IMR-90 (cell line): ENCODE measurements at regions not wholly inside any gene's neighbourhood (a gene's known extent, or its start where the extent isn't known, plus 50 kb on each side); places are given as distances from the start of the nearest gene placed in this dataset.
A peak's percentile ranks its signal among the peaks of the same experiment; 100 is the strongest.

Source experiments
- ATAC-seq: fragments of 200-7000 bp; cut with Tn5 transposase; 2 replicates; pipeline ENCODE4 v1.9.1; 2020; ENCODE audit warnings: low read depth, mild to moderate bottlenecking, moderate library complexity
- BruUV-seq: library from RNA; stranded (reverse); fragments of 400-500 nt; replicated peaks from 2 replicates; lab custom pipeline; 2021; lab: Mats Ljungman, UMichigan
- CTCF ChIA-PET: fragments of 300-600 bp; formaldehyde crosslinking; extraction: SDS; loops from one replicate; lab custom pipeline; 2021; ENCODE audit warnings: antibody characterized with exemption; lab: Yijun Ruan, JAX
- POLR2A ChIA-PET: fragments of 300-600 bp; sonication (Branson Sonifier 250); formaldehyde crosslinking; loops from one replicate; lab custom pipeline; 2022; ENCODE audit warnings: antibody characterized with exemption; ENCODE audit not compliant: unreplicated experiment; lab: Charles Lee
- DNase-seq: peaks from one replicate; pipeline ENCODE4 v3.0.0; 2013
- H2AFZ ChIP-seq: replicated peaks from 2 replicates; pipeline ENCODE3; 2013; ENCODE audit warnings: low read length, mild to moderate bottlenecking; ENCODE audit not compliant: poor library complexity
- H2AK5ac ChIP-seq: 2 replicates; pipeline ENCODE4 v1.6.1; 2013; ENCODE audit warnings: low read depth, low read length, inconsistent platforms
- H2AK9ac ChIP-seq: replicated peaks from 2 replicates; pipeline ENCODE3; 2013; ENCODE audit warnings: mild to moderate bottlenecking, low read depth, low read length, moderate library complexity; ENCODE audit not compliant: poor library complexity
- H2BK120ac ChIP-seq: 2 replicates; pipeline ENCODE4 v1.6.1; 2013; ENCODE audit warnings: low read depth, low read length, inconsistent platforms
- H2BK15ac ChIP-seq: 3 replicates; pipeline ENCODE4 v1.6.1; 2013; ENCODE audit warnings: low read depth, low read length, inconsistent platforms
- H2BK20ac ChIP-seq: 2 replicates; pipeline ENCODE4 v1.6.1; 2013; ENCODE audit warnings: low read depth, mild to moderate bottlenecking, inconsistent platforms, low read length, moderate library complexity
- H2BK5ac ChIP-seq: 2 replicates; pipeline ENCODE4 v1.6.1; 2013; ENCODE audit warnings: mild to moderate bottlenecking, low read depth, low read length, inconsistent platforms; ENCODE audit not compliant: poor library complexity, severe bottlenecking
- H3K14ac ChIP-seq: replicated peaks from 2 replicates; pipeline ENCODE4 v1.6.1; 2013; ENCODE audit warnings: low read depth, low read length, inconsistent platforms
- H3K18ac ChIP-seq: 2 replicates; pipeline ENCODE4 v1.6.1; 2013; ENCODE audit warnings: low read depth, low read length, control low read depth
- H3K23ac ChIP-seq: 2 replicates; pipeline ENCODE4 v1.6.1; 2013; ENCODE audit warnings: low read depth, low read length, inconsistent platforms
- H3K27ac ChIP-seq: 2 replicates; pipeline ENCODE4 v1.5.1; 2013; ENCODE audit warnings: mild to moderate bottlenecking, control low read depth, low read length; ENCODE audit not compliant: insufficient read depth
- H3K27me3 ChIP-seq: 2 replicates; pipeline ENCODE4 v1.6.1; 2013; ENCODE audit warnings: low read length; ENCODE audit not compliant: control insufficient read depth, insufficient read depth
- H3K36me3 ChIP-seq: 2 replicates; pipeline ENCODE4 v1.6.1; 2013; ENCODE audit warnings: low read length, mixed read lengths; ENCODE audit not compliant: control insufficient read depth, insufficient read depth
- H3K4ac ChIP-seq: 2 replicates; pipeline ENCODE4 v1.6.1; 2013; ENCODE audit warnings: low read depth, low read length, inconsistent platforms
- H3K4me1 ChIP-seq: 2 replicates; pipeline ENCODE4 v1.6.1; 2013; ENCODE audit warnings: low read length, mixed read lengths; ENCODE audit not compliant: control insufficient read depth, insufficient read depth
- H3K4me2 ChIP-seq: 2 replicates; pipeline ENCODE4 v1.6.1; 2013; ENCODE audit warnings: low read depth, mild to moderate bottlenecking, control low read depth, low read length, moderate library complexity
- H3K4me3 ChIP-seq: 2 replicates; pipeline ENCODE4 v1.5.1; 2013; ENCODE audit warnings: low read depth, mild to moderate bottlenecking, control low read depth, low read length, moderate library complexity; ENCODE audit not compliant: insufficient read depth
- H3K56ac ChIP-seq: 2 replicates; pipeline ENCODE4 v1.6.1; 2013; ENCODE audit warnings: low read length, inconsistent platforms; ENCODE audit not compliant: insufficient read depth; ENCODE audit errors: extremely low read depth
- H3K79me1 ChIP-seq, 2 experiments: 2 replicates each; pipeline ENCODE4 v1.6.1; 2013; ENCODE audit warnings: low read length in 2 of 2, inconsistent platforms in 1 of 2, low read depth in 1 of 2
- H3K9ac ChIP-seq: 2 replicates; pipeline ENCODE4 v1.6.1; 2013; ENCODE audit warnings: low read depth, low read length, control low read depth
- H3K9me1 ChIP-seq: 2 replicates; pipeline ENCODE4 v1.6.1; 2013; ENCODE audit warnings: low read length, inconsistent platforms; ENCODE audit not compliant: insufficient read depth
- H3K9me3 ChIP-seq: 2 replicates; pipeline ENCODE4 v1.6.1; 2013; ENCODE audit warnings: low read length; ENCODE audit not compliant: control insufficient read depth, insufficient read depth
- H4K20me1 ChIP-seq: 2 replicates; pipeline ENCODE4 v1.6.1; 2013; ENCODE audit warnings: low read length, inconsistent platforms; ENCODE audit not compliant: insufficient read depth
- H4K5ac ChIP-seq: 2 replicates; pipeline ENCODE4 v1.6.1; 2013; ENCODE audit warnings: mild to moderate bottlenecking, low read depth, low read length, control low read depth
- H4K8ac ChIP-seq, 2 experiments: 2 replicates each; pipeline ENCODE4 v1.6.1; 2013; ENCODE audit warnings: low read depth in 2 of 2, low read length in 2 of 2, control low read depth in 1 of 2, inconsistent platforms in 1 of 2
- H4K91ac ChIP-seq: 2 replicates; pipeline ENCODE4 v1.6.1; 2013; ENCODE audit warnings: low read depth, low read length, inconsistent platforms; ENCODE audit not compliant: insufficient read depth
- CEBPB ChIP-seq: IDR thresholded peaks from 2 replicates; pipeline ENCODE4 v1.6.1; 2012; ENCODE audit warnings: low read depth, low read length, improper control_type of control experiment
- MAFK ChIP-seq: IDR thresholded peaks from 2 replicates; pipeline ENCODE4 v1.6.1; 2012; ENCODE audit warnings: low read depth, low read length, improper control_type of control experiment
- NFE2L2 ChIP-seq: fragments of 150-350 bp; IDR thresholded peaks from 2 replicates; pipeline ENCODE4 v1.6.1; 2016; ENCODE audit warnings: low read depth, mild to moderate bottlenecking, low read length
- RAD21 ChIP-seq: IDR thresholded peaks from 2 replicates; pipeline ENCODE4 v1.6.1; 2012; ENCODE audit warnings: low read length, improper control_type of control experiment
- SMC3 ChIP-seq: fragments of 150-350 bp; IDR thresholded peaks from 2 replicates; pipeline ENCODE4 v1.6.1; 2016; ENCODE audit warnings: low read depth, mild to moderate bottlenecking, antibody characterized with exemption, low read length, moderate library complexity
- WGBS, 2 experiments: methylation state at CpG; one replicate each; pipeline versions ENCODE4 v1.1.5 to v1.1.7; 2013; ENCODE audit warnings: missing lambda C conversion rate in 2 of 2; ENCODE audit not compliant: insufficient read length in 1 of 2; ENCODE audit errors: extremely low coverage in 2 of 2; 5-methylcytosine and 5-hydroxymethylcytosine counted together
- dilution Hi-C: fragments of 300-500 bp; cut with HindIII; formaldehyde crosslinking; loops from one replicate; pipeline ENCODE4 v1.14.3; 2018; ENCODE audit warnings: low sequenced_read_pairs; ENCODE audit not compliant: unreplicated experiment
- in situ Hi-C: fragments of 300-500 bp; cut with MboI; formaldehyde crosslinking; loops from 3 replicates; pipeline ENCODE4 v1.14.3; 2019; ENCODE audit warnings: low sequenced_read_pairs, inconsistent platforms, mixed read lengths
- intact Hi-C: fragments of 100-400 bp; cut with micrococcal nuclease; formaldehyde crosslinking; loops from 2 replicates; pipeline ENCODE4 v1.10.0; 2022
- TF ChIP-seq, protein P1 (sequence below): conservative IDR thresholded peaks from 2 replicates; pipeline ENCODE4 v1.5.1; 2012; ENCODE audit warnings: mild to moderate bottlenecking, low read depth, low read length, improper control_type of control experiment

DNA sequence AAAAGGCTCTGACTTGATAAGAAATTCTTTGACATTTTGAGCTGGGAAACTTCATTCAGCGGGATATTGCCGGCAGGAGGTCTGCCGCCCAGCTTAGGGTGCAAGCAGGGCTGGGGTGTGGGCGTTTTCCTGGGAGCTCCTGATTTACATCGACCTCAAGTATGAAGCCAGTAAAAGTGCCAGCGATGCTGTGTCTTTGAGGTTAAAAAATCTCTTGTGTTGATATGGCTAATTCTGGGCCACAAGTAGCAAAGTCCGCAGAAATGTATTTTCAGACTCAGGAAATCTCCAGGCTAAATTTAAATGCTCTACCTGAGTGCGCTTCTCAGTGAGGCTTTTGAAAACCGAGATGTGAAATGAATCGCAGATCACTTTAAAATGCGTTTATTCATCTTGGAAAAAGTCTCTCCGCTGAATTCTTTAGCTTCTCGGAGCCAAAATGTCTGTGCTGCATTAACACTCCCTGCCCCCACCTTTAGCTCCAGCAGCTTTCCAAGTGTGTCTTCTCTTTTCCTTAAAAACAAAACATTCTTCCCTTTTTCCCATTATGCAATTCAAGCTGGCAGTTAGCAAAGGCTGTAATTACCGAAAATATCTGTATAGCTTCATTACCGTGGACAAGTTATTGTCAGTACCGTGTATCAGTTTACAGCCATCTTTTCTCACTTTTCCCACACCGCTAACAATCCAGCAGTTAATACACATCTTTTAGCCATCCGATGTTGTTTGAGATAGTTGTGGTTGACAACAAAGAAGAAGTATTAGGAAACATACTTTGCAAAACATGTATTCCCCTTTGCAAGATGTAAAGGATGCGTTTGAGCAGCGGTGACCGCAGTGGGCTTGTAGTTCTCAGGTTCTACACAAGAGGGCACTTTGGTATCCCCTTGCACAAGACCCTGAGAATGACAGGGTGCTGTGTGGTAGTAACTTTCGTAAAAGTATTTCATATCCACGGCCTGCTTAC lies 136.0 kb upstream of the STX18 start:
- no peaks in the 10 kb centered on the region for H3K79me1 ChIP-seq
- H4K8ac ChIP-seq, result no peak overlapping the region
- ChIA-PET POLR2A (no interaction called here), CTCF (interaction anchor here (0.5 to 1.5 kb wide), 4 partner anchors 9 to 159 kb away, joined by 3 to 5 read pairs (median 3); no protein-coding TSS in a partner anchor)
- H2BK15ac ChIP-seq, result no peak overlapping the region
- dilution Hi-C loops, result no loop called here
- peak; percentile 90 for ATAC-seq
- H3K36me3 ChIP-seq, result no peaks in the 10 kb centered on the region
- H3K4me1 ChIP-seq, result no peaks in the 10 kb centered on the region; the same call in 1 of the 2 replicates
- BruUV-seq, result no TSS peak
- peak; percentile 59 for DNase-seq
- no peaks in the 10 kb centered on the region; the same call in 1 of the 2 replicates for H3K9me1 ChIP-seq
- peak overlapping the region; percentile 4; the same call in 1 of the 2 replicates for H3K9ac ChIP-seq
- H3K4ac ChIP-seq, result no peak overlapping the region
- H3K27ac ChIP-seq, result no peak overlapping the region
- no peak for TF ChIP-seq MAFK
- peak; percentile 72 for TF ChIP-seq CEBPB
- TF ChIP-seq, protein P1, sequence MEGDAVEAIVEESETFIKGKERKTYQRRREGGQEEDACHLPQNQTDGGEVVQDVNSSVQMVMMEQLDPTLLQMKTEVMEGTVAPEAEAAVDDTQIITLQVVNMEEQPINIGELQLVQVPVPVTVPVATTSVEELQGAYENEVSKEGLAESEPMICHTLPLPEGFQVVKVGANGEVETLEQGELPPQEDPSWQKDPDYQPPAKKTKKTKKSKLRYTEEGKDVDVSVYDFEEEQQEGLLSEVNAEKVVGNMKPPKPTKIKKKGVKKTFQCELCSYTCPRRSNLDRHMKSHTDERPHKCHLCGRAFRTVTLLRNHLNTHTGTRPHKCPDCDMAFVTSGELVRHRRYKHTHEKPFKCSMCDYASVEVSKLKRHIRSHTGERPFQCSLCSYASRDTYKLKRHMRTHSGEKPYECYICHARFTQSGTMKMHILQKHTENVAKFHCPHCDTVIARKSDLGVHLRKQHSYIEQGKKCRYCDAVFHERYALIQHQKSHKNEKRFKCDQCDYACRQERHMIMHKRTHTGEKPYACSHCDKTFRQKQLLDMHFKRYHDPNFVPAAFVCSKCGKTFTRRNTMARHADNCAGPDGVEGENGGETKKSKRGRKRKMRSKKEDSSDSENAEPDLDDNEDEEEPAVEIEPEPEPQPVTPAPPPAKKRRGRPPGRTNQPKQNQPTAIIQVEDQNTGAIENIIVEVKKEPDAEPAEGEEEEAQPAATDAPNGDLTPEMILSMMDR, result peak; percentile 64
- TF ChIP-seq SMC3, result peak; percentile 50
- TF ChIP-seq RAD21, result peak; percentile 69
- no peak for TF ChIP-seq NFE2L2
- no peak overlapping the region for H3K56ac ChIP-seq
- H3K23ac ChIP-seq, result no peak overlapping the region
- H4K20me1 ChIP-seq, result no peaks in the 10 kb centered on the region
- WGBS, 2 experiments, result 18% methylated on average over 5 of the region's 23 CpGs; no CpG with 5 or more reads in 1 of the 2 experiments
- no peak overlapping the region for H3K14ac ChIP-seq
- H2BK120ac ChIP-seq, result no peak overlapping the region
- no peak overlapping the region for H2BK5ac ChIP-seq
- no peaks in the 10 kb centered on the region for H3K9me3 ChIP-seq
- peak overlapping the region; percentile 23; the same call in 1 of the 2 replicates for H3K4me3 ChIP-seq
- no peak overlapping the region for H4K91ac ChIP-seq
- intact Hi-C loops, result loop anchor here (2.0 to 10.0 kb wide), 6 partner anchors 136 to 357 kb away; partner anchors contain the start of gene STX18
- in situ Hi-C loops, result no loop called here
- H3K18ac ChIP-seq, result no peak overlapping the region
- no peak overlapping the region for H2AK9ac ChIP-seq
- H3K27me3 ChIP-seq, result peaks cover 9% of the 10 kb centered on the region
- H2BK20ac ChIP-seq, result no peak overlapping the region
- no peak overlapping the region for H4K5ac ChIP-seq
- H3K4me2 ChIP-seq, result peak overlapping the region; percentile 80
- H2AFZ ChIP-seq, result no peak overlapping the region
- H2AK5ac ChIP-seq, result no peak overlapping the region
